ENCODE measurements at regions not wholly inside any gene's neighbourhood (a gene's known extent, or its start where the extent isn't known, plus 50 kb on each side); places are given as distances from the start of the nearest gene placed in this dataset.

DNA sequence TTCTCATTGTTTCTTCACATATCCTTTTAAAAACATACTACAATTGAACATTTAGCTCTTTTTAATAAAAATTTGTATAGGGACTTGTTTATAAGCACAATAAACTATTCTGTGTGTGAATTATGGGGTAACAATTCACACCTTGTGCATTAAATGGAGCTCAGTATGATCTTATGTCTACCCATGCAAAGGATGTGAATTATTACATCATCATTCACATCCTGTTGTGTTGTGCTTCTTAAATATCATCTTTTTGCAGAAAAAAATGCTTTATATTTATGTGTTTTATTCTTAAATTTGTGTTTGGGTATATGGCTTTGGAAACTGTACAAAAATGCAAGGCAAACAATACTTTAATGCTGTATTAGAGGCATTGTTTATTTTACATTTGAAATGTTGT lies 96.7 kb upstream of the PABPC4L start:
- no peak for TF ChIP-seq NFIC (IDR thresholded peaks at IDR 0.05)
- TF ChIP-seq TEAD4 (IDR thresholded peaks at IDR 0.05): no peak
- TF ChIP-seq RAD21 (IDR thresholded peaks at IDR 0.05; ENCODE audit: low read depth): no peak
- TF ChIP-seq FOXM1 (IDR thresholded peaks at IDR 0.05; ENCODE audit: borderline replicate concordance, low read depth): no peak
- TF ChIP-seq, protein P1, sequence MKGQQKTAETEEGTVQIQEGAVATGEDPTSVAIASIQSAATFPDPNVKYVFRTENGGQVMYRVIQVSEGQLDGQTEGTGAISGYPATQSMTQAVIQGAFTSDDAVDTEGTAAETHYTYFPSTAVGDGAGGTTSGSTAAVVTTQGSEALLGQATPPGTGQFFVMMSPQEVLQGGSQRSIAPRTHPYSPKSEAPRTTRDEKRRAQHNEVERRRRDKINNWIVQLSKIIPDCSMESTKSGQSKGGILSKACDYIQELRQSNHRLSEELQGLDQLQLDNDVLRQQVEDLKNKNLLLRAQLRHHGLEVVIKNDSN (IDR thresholded peaks at IDR 0.05): no peak
- TF ChIP-seq CEBPB (IDR thresholded peaks at IDR 0.05): no peak
- TF ChIP-seq, protein P2, sequence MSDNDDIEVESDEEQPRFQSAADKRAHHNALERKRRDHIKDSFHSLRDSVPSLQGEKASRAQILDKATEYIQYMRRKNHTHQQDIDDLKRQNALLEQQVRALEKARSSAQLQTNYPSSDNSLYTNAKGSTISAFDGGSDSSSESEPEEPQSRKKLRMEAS (IDR thresholded peaks at IDR 0.05): no peak
- TF ChIP-seq, protein P3, sequence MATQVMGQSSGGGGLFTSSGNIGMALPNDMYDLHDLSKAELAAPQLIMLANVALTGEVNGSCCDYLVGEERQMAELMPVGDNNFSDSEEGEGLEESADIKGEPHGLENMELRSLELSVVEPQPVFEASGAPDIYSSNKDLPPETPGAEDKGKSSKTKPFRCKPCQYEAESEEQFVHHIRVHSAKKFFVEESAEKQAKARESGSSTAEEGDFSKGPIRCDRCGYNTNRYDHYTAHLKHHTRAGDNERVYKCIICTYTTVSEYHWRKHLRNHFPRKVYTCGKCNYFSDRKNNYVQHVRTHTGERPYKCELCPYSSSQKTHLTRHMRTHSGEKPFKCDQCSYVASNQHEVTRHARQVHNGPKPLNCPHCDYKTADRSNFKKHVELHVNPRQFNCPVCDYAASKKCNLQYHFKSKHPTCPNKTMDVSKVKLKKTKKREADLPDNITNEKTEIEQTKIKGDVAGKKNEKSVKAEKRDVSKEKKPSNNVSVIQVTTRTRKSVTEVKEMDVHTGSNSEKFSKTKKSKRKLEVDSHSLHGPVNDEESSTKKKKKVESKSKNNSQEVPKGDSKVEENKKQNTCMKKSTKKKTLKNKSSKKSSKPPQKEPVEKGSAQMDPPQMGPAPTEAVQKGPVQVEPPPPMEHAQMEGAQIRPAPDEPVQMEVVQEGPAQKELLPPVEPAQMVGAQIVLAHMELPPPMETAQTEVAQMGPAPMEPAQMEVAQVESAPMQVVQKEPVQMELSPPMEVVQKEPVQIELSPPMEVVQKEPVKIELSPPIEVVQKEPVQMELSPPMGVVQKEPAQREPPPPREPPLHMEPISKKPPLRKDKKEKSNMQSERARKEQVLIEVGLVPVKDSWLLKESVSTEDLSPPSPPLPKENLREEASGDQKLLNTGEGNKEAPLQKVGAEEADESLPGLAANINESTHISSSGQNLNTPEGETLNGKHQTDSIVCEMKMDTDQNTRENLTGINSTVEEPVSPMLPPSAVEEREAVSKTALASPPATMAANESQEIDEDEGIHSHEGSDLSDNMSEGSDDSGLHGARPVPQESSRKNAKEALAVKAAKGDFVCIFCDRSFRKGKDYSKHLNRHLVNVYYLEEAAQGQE (IDR thresholded peaks at IDR 0.05; ENCODE audit: low read depth): no peak
- no peak for TF ChIP-seq EP300 (IDR thresholded peaks at IDR 0.05; ENCODE audit: borderline replicate concordance)
- no peak for TF ChIP-seq CREB1 (IDR thresholded peaks at IDR 0.05; ENCODE audit: low read depth)
- TF ChIP-seq ZBTB7A (IDR thresholded peaks at IDR 0.05; ENCODE audit: low read depth): no peak
- no peak for TF ChIP-seq EGR1 (IDR thresholded peaks at IDR 0.05)
- TF ChIP-seq TAF1 (IDR thresholded peaks at IDR 0.05; ENCODE audit: low read depth): no peak

DNA sequence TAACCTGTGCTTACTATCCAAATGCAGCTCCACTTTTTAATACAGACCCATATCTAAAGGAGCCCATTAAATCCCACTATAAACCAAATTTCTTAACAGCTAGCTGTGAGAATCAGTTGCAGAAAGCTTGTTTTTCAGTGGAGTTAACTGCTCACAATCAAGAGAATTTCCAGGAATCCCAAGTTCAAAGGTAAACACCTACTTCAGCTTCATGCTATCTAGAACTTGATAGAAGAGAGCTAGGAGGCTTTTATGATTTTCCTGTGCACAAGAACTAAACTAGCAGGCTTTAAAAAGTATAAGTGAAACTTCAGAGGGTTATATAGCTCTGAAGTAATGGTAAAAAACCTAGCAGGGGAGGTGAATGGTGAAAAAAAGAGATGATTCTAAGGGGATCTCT lies 96.2 kb upstream of the PABPC4L start:
- TF ChIP-seq, protein P2 (IDR thresholded peaks at IDR 0.05): no peak
- no peak for TF ChIP-seq ZBTB7A (IDR thresholded peaks at IDR 0.05; ENCODE audit: low read depth)
- TF ChIP-seq, protein P1 (IDR thresholded peaks at IDR 0.05): no peak
- TF ChIP-seq FOXM1 (IDR thresholded peaks at IDR 0.05; ENCODE audit: borderline replicate concordance, low read depth): no peak
- TF ChIP-seq EGR1 (IDR thresholded peaks at IDR 0.05): no peak
- no peak for TF ChIP-seq CEBPB (IDR thresholded peaks at IDR 0.05)
- TF ChIP-seq, protein P3 (IDR thresholded peaks at IDR 0.05; ENCODE audit: low read depth): no peak
- TF ChIP-seq EP300 (IDR thresholded peaks at IDR 0.05; ENCODE audit: borderline replicate concordance): no peak
- TF ChIP-seq CREB1 (IDR thresholded peaks at IDR 0.05; ENCODE audit: low read depth): no peak
- TF ChIP-seq TEAD4 (IDR thresholded peaks at IDR 0.05): no peak
- no peak for TF ChIP-seq YY1 (IDR thresholded peaks at IDR 0.05; ENCODE audit: low read depth)

DNA sequence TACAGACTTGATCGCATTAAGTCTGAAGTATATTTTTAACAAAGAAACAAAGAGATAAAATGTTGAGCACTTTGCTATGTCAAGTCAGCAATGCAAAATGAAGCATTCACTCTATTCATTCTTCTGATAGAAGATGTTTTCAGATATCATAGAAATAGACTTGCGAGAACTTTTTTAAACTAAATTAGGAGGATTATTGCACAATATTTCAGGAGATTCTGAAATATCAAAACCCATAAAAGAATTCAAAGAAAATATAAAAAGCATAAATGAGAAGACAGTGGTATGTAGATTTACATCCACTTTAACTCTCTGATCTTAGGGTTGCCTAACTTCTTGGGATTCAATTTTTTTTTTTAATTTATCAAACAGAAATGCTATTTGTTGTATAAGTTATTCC lies 81.1 kb upstream of the PABPC4L start:
- TF ChIP-seq YY1 (IDR thresholded peaks at IDR 0.05; ENCODE audit: low read depth) (no peak), TAF1 (IDR thresholded peaks at IDR 0.05; ENCODE audit: low read depth) (no peak), NFIC (IDR thresholded peaks at IDR 0.05) (no peak), TCF12 (IDR thresholded peaks at IDR 0.05; ENCODE audit: low read depth) (no peak), RAD21 (IDR thresholded peaks at IDR 0.05; ENCODE audit: low read depth) (no peak), FOXM1 (IDR thresholded peaks at IDR 0.05; ENCODE audit: borderline replicate concordance, low read depth) (no peak), TEAD4 (IDR thresholded peaks at IDR 0.05) (no peak), CEBPB (IDR thresholded peaks at IDR 0.05) (no peak), CREB1 (IDR thresholded peaks at IDR 0.05; ENCODE audit: low read depth) (no peak)
- TF ChIP-seq, protein P3 (IDR thresholded peaks at IDR 0.05; ENCODE audit: low read depth): no peak
- TF ChIP-seq, protein P1 (IDR thresholded peaks at IDR 0.05): no peak

DNA sequence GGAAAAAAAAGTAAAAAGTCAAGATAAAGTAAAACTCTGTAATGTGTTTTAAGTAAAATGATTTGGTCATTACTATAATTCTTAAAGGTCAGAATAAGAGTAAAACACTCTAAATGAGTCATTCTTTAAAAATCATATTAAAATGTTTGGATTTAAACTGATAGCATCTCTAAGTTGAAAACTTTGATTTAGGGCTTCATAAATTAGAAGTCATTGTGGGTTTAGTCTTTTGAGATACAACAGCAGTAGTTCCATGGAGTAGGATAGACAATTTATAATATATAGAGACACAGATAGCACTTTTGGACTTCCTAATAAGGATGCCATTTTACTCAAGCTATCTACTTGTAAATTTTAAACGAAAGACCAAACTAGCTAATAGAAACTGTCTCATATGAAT lies 77.1 kb upstream of the PABPC4L start:
- TF ChIP-seq, protein P1 (IDR thresholded peaks at IDR 0.05): no peak
- TF ChIP-seq EGR1 (IDR thresholded peaks at IDR 0.05) (no peak), CEBPB (IDR thresholded peaks at IDR 0.05) (no peak), CREB1 (IDR thresholded peaks at IDR 0.05; ENCODE audit: low read depth) (no peak), RAD21 (IDR thresholded peaks at IDR 0.05; ENCODE audit: low read depth) (no peak), TEAD4 (IDR thresholded peaks at IDR 0.05) (no peak), ZBTB7A (IDR thresholded peaks at IDR 0.05; ENCODE audit: low read depth) (no peak), EP300 (IDR thresholded peaks at IDR 0.05; ENCODE audit: borderline replicate concordance) (no peak), TAF1 (IDR thresholded peaks at IDR 0.05; ENCODE audit: low read depth) (no peak), FOXM1 (IDR thresholded peaks at IDR 0.05; ENCODE audit: borderline replicate concordance, low read depth) (no peak), TCF12 (IDR thresholded peaks at IDR 0.05; ENCODE audit: low read depth) (no peak), NFIC (IDR thresholded peaks at IDR 0.05) (no peak), YY1 (IDR thresholded peaks at IDR 0.05; ENCODE audit: low read depth) (no peak)
- TF ChIP-seq, protein P2 (IDR thresholded peaks at IDR 0.05): no peak
- TF ChIP-seq, protein P3 (IDR thresholded peaks at IDR 0.05; ENCODE audit: low read depth): no peak
